Mesendoderm (in vitro differentiated cells): ENCODE measurements at regions not wholly inside any gene's neighbourhood (a gene's known extent, or its start where the extent isn't known, plus 50 kb on each side); places are given as distances from the start of the nearest gene placed in this dataset.
"Not testable (repeated sequence)": the region's sequence is repeated elsewhere in the genome, so short reads cannot be mapped to it uniquely, and the experiment has no call there.

Experiments
- DNase-seq: peaks from one replicate; pipeline ENCODE4 v3.0.0; 2013
- H2AK5ac ChIP-seq: 2 replicates; pipeline ENCODE4 v1.6.1; 2013; ENCODE audit warnings: low read length, inconsistent platforms
- H2BK120ac ChIP-seq: 2 replicates; pipeline ENCODE4 v1.6.1; 2013; ENCODE audit warnings: low read depth, mild to moderate bottlenecking, low read length, moderate library complexity, mixed read lengths
- H2BK15ac ChIP-seq: replicated peaks from 2 replicates; pipeline ENCODE4 v1.6.1; 2013; ENCODE audit warnings: low read depth, mild to moderate bottlenecking, moderate library complexity
- H2BK5ac ChIP-seq: 2 replicates; pipeline ENCODE4 v1.6.1; 2013; ENCODE audit warnings: low read length, inconsistent platforms
- H3K18ac ChIP-seq: 2 replicates; pipeline ENCODE4 v1.6.1; 2013; ENCODE audit warnings: mild to moderate bottlenecking, low read length, mixed read lengths
- H3K23ac ChIP-seq: one replicate; pipeline ENCODE4 v1.6.1; 2013; ENCODE audit warnings: low read length
- H3K27ac ChIP-seq: 2 replicates; pipeline ENCODE4 v1.5.1; 2013; ENCODE audit warnings: low read depth, mild to moderate bottlenecking, inconsistent platforms, low read length, moderate library complexity
- H3K27me3 ChIP-seq: 2 replicates; pipeline ENCODE4 v1.6.1; 2013; ENCODE audit warnings: low read length, control low read depth, mild to moderate bottlenecking, inconsistent platforms; ENCODE audit not compliant: insufficient read depth, poor library complexity
- H3K36me3 ChIP-seq: 2 replicates; pipeline ENCODE4 v1.6.1; 2013; ENCODE audit warnings: low read length, inconsistent platforms; ENCODE audit not compliant: control insufficient read depth, insufficient read depth
- H3K4ac ChIP-seq: one replicate; pipeline ENCODE4 v1.6.1; 2013; ENCODE audit warnings: low read depth, mild to moderate bottlenecking, low read length, moderate library complexity
- H3K4me1 ChIP-seq: 2 replicates; pipeline ENCODE4 v1.6.1; 2013; ENCODE audit warnings: low read depth, low read length, inconsistent platforms; ENCODE audit not compliant: control insufficient read depth
- H3K4me2 ChIP-seq: 2 replicates; pipeline ENCODE4 v1.6.1; 2013; ENCODE audit warnings: low read length
- H3K4me3 ChIP-seq: 2 replicates; pipeline ENCODE4 v1.5.1; 2013; ENCODE audit warnings: mild to moderate bottlenecking, low read length
- H3K56ac ChIP-seq: one replicate; pipeline ENCODE4 v1.6.1; 2013; ENCODE audit warnings: low read length
- H3K79me1 ChIP-seq: 2 replicates; pipeline ENCODE4 v1.6.1; 2013; ENCODE audit warnings: low read length, inconsistent platforms
- H3K79me2 ChIP-seq: 2 replicates; pipeline ENCODE4 v1.6.1; 2013; ENCODE audit warnings: mild to moderate bottlenecking, low read length; ENCODE audit not compliant: control insufficient read depth, insufficient read depth
- H3K9ac ChIP-seq: 2 replicates; pipeline ENCODE4 v1.6.1; 2013; ENCODE audit warnings: low read length, inconsistent platforms
- H4K5ac ChIP-seq: one replicate; pipeline ENCODE4 v1.6.1; 2013; ENCODE audit warnings: low read length
- H4K8ac ChIP-seq: one replicate; pipeline ENCODE4 v1.6.1; 2013; ENCODE audit warnings: low read depth, mild to moderate bottlenecking, control low read depth, low read length, moderate library complexity
- WGBS: extraction: QIAGEN DNeasy Blood & Tissue Kit; methylation state at CpG from one replicate; pipeline ENCODE4 v1.1.7; 2013; ENCODE audit warnings: low lambda C conversion rate, missing lambda C conversion rate; ENCODE audit not compliant: insufficient coverage; ENCODE audit errors: extremely low coverage; 5-methylcytosine and 5-hydroxymethylcytosine counted together

- no peak overlapping the region for H3K4me2 ChIP-seq
- H3K23ac ChIP-seq = no peak overlapping the region
- no peak for DNase-seq
- no peak overlapping the region for H3K4me3 ChIP-seq
- peaks cover 17% of the 10 kb centered on the region for H3K4me1 ChIP-seq
- H2AK5ac ChIP-seq = peak overlapping the region; percentile 15
- H4K8ac ChIP-seq = no peak overlapping the region
- peak overlapping the region; percentile 3 for H2BK5ac ChIP-seq
- peak overlapping the region; percentile 5 for H3K18ac ChIP-seq
- H3K36me3 ChIP-seq = no peaks in the 10 kb centered on the region
- no peaks in the 10 kb centered on the region for H3K79me1 ChIP-seq
- no peak overlapping the region for H4K5ac ChIP-seq
- H3K9ac ChIP-seq = peak overlapping the region; percentile 59
- no peaks in the 10 kb centered on the region for H3K79me2 ChIP-seq
- H2BK120ac ChIP-seq = no peak overlapping the region
- H3K27ac ChIP-seq = no peak overlapping the region
- H3K4ac ChIP-seq = no peak overlapping the region
- H3K27me3 ChIP-seq = no peaks in the 10 kb centered on the region
- no peak overlapping the region for H2BK15ac ChIP-seq
- H3K56ac ChIP-seq = peak overlapping the region; percentile 86
- WGBS = no CpG with 5 or more reads among the region's 4 CpGs
Measured at GRCh38 chr1:47534436-47534835, 96.6 kb downstream of the FOXD2 start.

- Histone ChIP-seq H3K79me2 (no peaks in the 10 kb centered on the region), H3K9ac (no peak overlapping the region), H3K4me1 (peaks cover 17% of the 10 kb centered on the region), H3K23ac (no peak overlapping the region), H2BK15ac (no peak overlapping the region), H2BK5ac (no peak overlapping the region), H4K5ac (no peak overlapping the region), H3K18ac (peak overlapping the region; percentile 13), H3K27me3 (no peaks in the 10 kb centered on the region), H3K4ac (no peak overlapping the region), H2BK120ac (no peak overlapping the region), H4K8ac (no peak overlapping the region), H3K56ac (no peak overlapping the region), H3K4me3 (no peak overlapping the region), H2AK5ac (no peak overlapping the region), H3K79me1 (no peaks in the 10 kb centered on the region), H3K36me3 (no peaks in the 10 kb centered on the region), H3K4me2 (no peak overlapping the region), H3K27ac (no peak overlapping the region)
- WGBS = no CpG with 5 or more reads among the region's 9 CpGs
- DNase-seq = no peak
Measured at GRCh38 chr1:47536646-47537118, 98.8 kb downstream of the FOXD2 start.

GRCh38 chr1:47537268-47537667 lies 99.4 kb downstream of the FOXD2 start:
- Histone ChIP-seq H2BK15ac (no peak overlapping the region), H4K5ac (no peak overlapping the region), H3K4me3 (no peak overlapping the region), H3K27ac (no peak overlapping the region), H3K9ac (no peak overlapping the region), H2BK5ac (no peak overlapping the region), H3K27me3 (no peaks in the 10 kb centered on the region), H2BK120ac (no peak overlapping the region), H3K56ac (no peak overlapping the region), H3K23ac (no peak overlapping the region), H2AK5ac (no peak overlapping the region), H3K79me1 (no peaks in the 10 kb centered on the region), H3K4ac (no peak overlapping the region), H3K4me2 (no peak overlapping the region), H3K79me2 (no peaks in the 10 kb centered on the region), H4K8ac (no peak overlapping the region), H3K36me3 (no peaks in the 10 kb centered on the region), H3K4me1 (peaks cover 17% of the 10 kb centered on the region), H3K18ac (no peak overlapping the region)
- DNase-seq = no peak
- WGBS = no CpG with 5 or more reads among the region's 5 CpGs

- Histone ChIP-seq H3K18ac (no peak overlapping the region), H3K27ac (no peak overlapping the region), H2BK15ac (no peak overlapping the region), H2BK5ac (no peak overlapping the region), H3K23ac (no peak overlapping the region), H3K79me1 (no peaks in the 10 kb centered on the region), H3K56ac (no peak overlapping the region), H2AK5ac (peak overlapping the region; percentile 25), H3K4me1 (peaks cover 14% of the 10 kb centered on the region), H3K36me3 (no peaks in the 10 kb centered on the region), H3K4me3 (no peak overlapping the region), H3K9ac (no peak overlapping the region), H4K8ac (no peak overlapping the region), H3K79me2 (no peaks in the 10 kb centered on the region), H3K4ac (no peak overlapping the region), H3K4me2 (no peak overlapping the region), H3K27me3 (no peaks in the 10 kb centered on the region), H4K5ac (no peak overlapping the region), H2BK120ac (no peak overlapping the region)
- DNase-seq = no peak
- no CpG with 5 or more reads among the region's 3 CpGs for WGBS
Measured at GRCh38 chr1:47537966-47538365, 100.1 kb downstream of the FOXD2 start.

- not testable (repeated sequence) for H3K4ac ChIP-seq, H3K4me3 ChIP-seq, H3K36me3 ChIP-seq, H3K23ac ChIP-seq, H2AK5ac ChIP-seq, H3K27ac ChIP-seq, H3K79me1 ChIP-seq, H2BK15ac ChIP-seq, H4K8ac ChIP-seq, H3K27me3 ChIP-seq, H3K79me2 ChIP-seq, H4K5ac ChIP-seq, H2BK120ac ChIP-seq, H2BK5ac ChIP-seq, H3K9ac ChIP-seq, H3K56ac ChIP-seq, H3K4me2 ChIP-seq, H3K18ac ChIP-seq, DNase-seq
- WGBS = no CpG with 5 or more reads among the region's 2 CpGs
- peaks cover 14% of the 10 kb centered on the region for H3K4me1 ChIP-seq
Measured at GRCh38 chr1:47538530-47538929, 100.7 kb downstream of the FOXD2 start.

GRCh38 chr1:47541705-47542104 lies 103.9 kb downstream of the FOXD2 start:
- not testable (repeated sequence) for H2AK5ac ChIP-seq, H3K27me3 ChIP-seq, DNase-seq, H4K5ac ChIP-seq, H3K27ac ChIP-seq, H3K4me3 ChIP-seq, H3K36me3 ChIP-seq, H3K79me1 ChIP-seq, H3K4ac ChIP-seq, H4K8ac ChIP-seq, H3K9ac ChIP-seq, H2BK5ac ChIP-seq, H2BK15ac ChIP-seq, H3K56ac ChIP-seq, H3K4me1 ChIP-seq, H3K23ac ChIP-seq, H3K4me2 ChIP-seq, H3K18ac ChIP-seq, H3K79me2 ChIP-seq, H2BK120ac ChIP-seq
- WGBS = no CpG with 5 or more reads among the region's 4 CpGs
